ENCODE measurements at regions not wholly inside any gene's neighbourhood (a gene's known extent, or its start where the extent isn't known, plus 50 kb on each side); places are given as distances from the start of the nearest gene placed in this dataset.

DNA sequence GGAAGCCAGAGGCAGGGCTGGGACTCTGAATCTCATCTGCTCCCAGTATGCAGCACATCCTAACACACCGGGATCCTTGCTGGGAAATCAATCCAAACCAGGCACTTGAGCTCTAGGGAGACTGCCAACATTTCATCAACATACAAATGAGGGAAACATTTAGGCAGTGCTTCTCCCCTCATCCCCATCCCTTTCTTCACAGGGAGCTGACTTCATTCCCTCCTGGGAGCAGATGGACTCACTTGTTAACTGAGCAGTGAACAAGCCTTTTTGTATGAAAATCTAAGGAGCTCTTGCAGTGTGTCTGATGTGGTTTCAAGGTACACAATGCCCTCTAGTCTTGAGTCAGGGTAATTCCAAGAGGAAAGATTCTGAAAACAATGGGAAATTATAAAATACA lies 96.3 kb downstream of the TMEM114 start:
- H3K27me3 ChIP-seq (ENCODE audit: control insufficient read depth in 3 of 3, insufficient read depth in 3 of 3, low read length in 3 of 3): no peaks in the 10 kb centered on the region
- no peak overlapping the region for H3K27ac ChIP-seq (ENCODE audit: low read depth, low read length)
- H3K36me3 ChIP-seq (ENCODE audit: control insufficient read depth in 3 of 3, insufficient read depth in 3 of 3, low read length in 3 of 3): no peaks in the 10 kb centered on the region
- H3K9ac ChIP-seq (ENCODE audit: low read depth in 1 of 3, low read length in 3 of 3): no peak overlapping the region
- no peak overlapping the region for H3K4me3 ChIP-seq (ENCODE audit: low read length in 3 of 3)
- H3K9me3 ChIP-seq (ENCODE audit: control insufficient read depth in 3 of 3, low read length in 3 of 3): no peaks in the 10 kb centered on the region
- no peaks in the 10 kb centered on the region for H3K4me1 ChIP-seq (ENCODE audit: control insufficient read depth in 3 of 3, insufficient read depth in 3 of 3, low read length in 3 of 3)

DNA sequence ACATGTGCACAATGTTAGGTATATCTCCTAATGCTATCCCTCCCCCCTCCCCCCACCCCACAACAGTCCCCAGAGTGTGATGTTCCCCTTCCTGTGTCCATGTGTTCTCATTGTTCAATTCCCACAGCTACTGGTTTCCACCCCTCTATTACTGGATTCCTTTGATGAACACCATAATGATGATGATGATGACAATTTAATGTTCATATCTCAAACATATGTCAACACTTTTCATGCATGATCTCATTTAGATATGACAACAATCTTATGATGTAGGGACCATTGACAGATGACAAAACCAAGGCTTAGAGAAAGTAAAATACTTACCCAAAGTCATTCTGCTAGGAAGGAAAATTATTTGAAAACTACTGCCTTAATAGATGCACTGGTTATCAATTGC lies 97.6 kb downstream of the TMEM114 start:
- Histone ChIP-seq H3K4me1 (ENCODE audit: control insufficient read depth in 3 of 3, insufficient read depth in 3 of 3, low read length in 3 of 3) (no peaks in the 10 kb centered on the region), H3K27ac (ENCODE audit: low read depth, low read length) (no peak overlapping the region), H3K36me3 (ENCODE audit: control insufficient read depth in 3 of 3, insufficient read depth in 3 of 3, low read length in 3 of 3) (no peaks in the 10 kb centered on the region), H3K9ac (ENCODE audit: low read depth in 1 of 3, low read length in 3 of 3) (no peak overlapping the region), H3K4me3 (ENCODE audit: low read length in 3 of 3) (no peak overlapping the region), H3K27me3 (ENCODE audit: control insufficient read depth in 3 of 3, insufficient read depth in 3 of 3, low read length in 3 of 3) (no peaks in the 10 kb centered on the region), H3K9me3 (ENCODE audit: control insufficient read depth in 3 of 3, low read length in 3 of 3) (no peaks in the 10 kb centered on the region)

DNA sequence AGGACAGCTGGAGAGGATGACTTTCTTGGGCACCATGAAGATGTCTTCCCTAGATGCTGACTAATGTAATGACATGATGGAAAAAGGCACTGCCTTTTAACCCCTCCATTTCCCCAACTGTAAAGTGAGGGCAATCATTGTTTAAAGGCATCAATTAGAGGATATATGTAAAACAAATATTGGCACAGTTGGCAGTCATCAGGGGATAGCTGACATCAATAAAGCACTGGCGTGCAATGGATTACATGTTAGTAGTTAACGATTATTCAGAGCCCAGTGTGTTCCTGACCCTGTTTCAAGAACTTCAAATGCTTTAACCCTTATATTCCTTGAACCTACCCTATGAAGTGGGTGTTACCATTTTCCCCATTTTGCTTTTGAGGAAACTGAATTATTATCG lies 100.7 kb downstream of the TMEM114 start:
- Histone ChIP-seq H3K27me3 (ENCODE audit: control insufficient read depth in 3 of 3, insufficient read depth in 3 of 3, low read length in 3 of 3) (no peaks in the 10 kb centered on the region), H3K27ac (ENCODE audit: low read depth, low read length) (no peak overlapping the region), H3K36me3 (ENCODE audit: control insufficient read depth in 3 of 3, insufficient read depth in 3 of 3, low read length in 3 of 3) (no peaks in the 10 kb centered on the region), H3K4me1 (ENCODE audit: control insufficient read depth in 3 of 3, insufficient read depth in 3 of 3, low read length in 3 of 3) (no peaks in the 10 kb centered on the region), H3K9me3 (ENCODE audit: control insufficient read depth in 3 of 3, low read length in 3 of 3) (no peaks in the 10 kb centered on the region), H3K9ac (ENCODE audit: low read depth in 1 of 3, low read length in 3 of 3) (no peak overlapping the region), H3K4me3 (ENCODE audit: low read length in 3 of 3) (no peak overlapping the region)

- no peaks in the 10 kb centered on the region for H3K27me3 ChIP-seq (ENCODE audit: control insufficient read depth in 3 of 3, insufficient read depth in 3 of 3, low read length in 3 of 3)
- H3K9ac ChIP-seq (ENCODE audit: low read depth in 1 of 3, low read length in 3 of 3): no peak overlapping the region
- no peaks in the 10 kb centered on the region for H3K36me3 ChIP-seq (ENCODE audit: control insufficient read depth in 3 of 3, insufficient read depth in 3 of 3, low read length in 3 of 3)
- H3K4me1 ChIP-seq (ENCODE audit: control insufficient read depth in 3 of 3, insufficient read depth in 3 of 3, low read length in 3 of 3): no peaks in the 10 kb centered on the region
- no peak overlapping the region for H3K4me3 ChIP-seq (ENCODE audit: low read length in 3 of 3)
- no peak overlapping the region for H3K27ac ChIP-seq (ENCODE audit: low read depth, low read length)
- no peaks in the 10 kb centered on the region for H3K9me3 ChIP-seq (ENCODE audit: control insufficient read depth in 3 of 3, low read length in 3 of 3)
These were observed 103.3 kb downstream of the TMEM114 start for GRCh38 chr16:8486985-8487384.

DNA sequence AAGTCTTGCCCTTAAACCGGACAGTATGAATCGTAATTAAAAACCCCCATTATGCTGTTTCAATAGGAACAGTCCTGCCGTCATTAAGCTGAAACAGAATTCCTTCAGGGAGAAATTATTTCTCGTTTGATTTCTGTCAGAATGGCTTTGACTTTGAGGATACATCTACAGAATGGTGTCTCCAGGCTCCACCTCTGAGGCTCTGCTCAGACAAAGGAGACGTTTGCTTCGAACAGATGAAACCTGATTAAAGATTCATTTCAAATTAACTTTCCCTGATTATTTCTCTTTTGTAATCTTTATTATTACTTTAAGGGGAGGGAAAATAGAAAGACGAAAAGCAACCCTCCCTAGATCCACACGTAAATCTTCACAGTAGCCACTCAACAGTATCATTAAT lies 106.9 kb downstream of the TMEM114 start:
- no peak overlapping the region for H3K9ac ChIP-seq (ENCODE audit: low read depth in 1 of 3, low read length in 3 of 3)
- H3K27me3 ChIP-seq (ENCODE audit: control insufficient read depth in 3 of 3, insufficient read depth in 3 of 3, low read length in 3 of 3): no peaks in the 10 kb centered on the region
- H3K27ac ChIP-seq (ENCODE audit: low read depth, low read length): no peak overlapping the region
- H3K36me3 ChIP-seq (ENCODE audit: control insufficient read depth in 3 of 3, insufficient read depth in 3 of 3, low read length in 3 of 3): no peaks in the 10 kb centered on the region
- H3K4me3 ChIP-seq (ENCODE audit: low read length in 3 of 3): no peak overlapping the region
- H3K4me1 ChIP-seq (ENCODE audit: control insufficient read depth in 3 of 3, insufficient read depth in 3 of 3, low read length in 3 of 3): no peaks in the 10 kb centered on the region
- H3K9me3 ChIP-seq (ENCODE audit: control insufficient read depth in 3 of 3, low read length in 3 of 3): no peaks in the 10 kb centered on the region

- no peaks in the 10 kb centered on the region for H3K9me3 ChIP-seq (ENCODE audit: control insufficient read depth in 3 of 3, low read length in 3 of 3)
- no peaks in the 10 kb centered on the region for H3K4me1 ChIP-seq (ENCODE audit: control insufficient read depth in 3 of 3, insufficient read depth in 3 of 3, low read length in 3 of 3)
- H3K4me3 ChIP-seq (ENCODE audit: low read length in 3 of 3): no peak overlapping the region
- no peaks in the 10 kb centered on the region for H3K27me3 ChIP-seq (ENCODE audit: control insufficient read depth in 3 of 3, insufficient read depth in 3 of 3, low read length in 3 of 3)
- no peak overlapping the region for H3K9ac ChIP-seq (ENCODE audit: low read depth in 1 of 3, low read length in 3 of 3)
- no peaks in the 10 kb centered on the region for H3K36me3 ChIP-seq (ENCODE audit: control insufficient read depth in 3 of 3, insufficient read depth in 3 of 3, low read length in 3 of 3)
- no peak overlapping the region for H3K27ac ChIP-seq (ENCODE audit: low read depth, low read length)
These were observed 108.5 kb downstream of the TMEM114 start for GRCh38 chr16:8481810-8482209.

DNA sequence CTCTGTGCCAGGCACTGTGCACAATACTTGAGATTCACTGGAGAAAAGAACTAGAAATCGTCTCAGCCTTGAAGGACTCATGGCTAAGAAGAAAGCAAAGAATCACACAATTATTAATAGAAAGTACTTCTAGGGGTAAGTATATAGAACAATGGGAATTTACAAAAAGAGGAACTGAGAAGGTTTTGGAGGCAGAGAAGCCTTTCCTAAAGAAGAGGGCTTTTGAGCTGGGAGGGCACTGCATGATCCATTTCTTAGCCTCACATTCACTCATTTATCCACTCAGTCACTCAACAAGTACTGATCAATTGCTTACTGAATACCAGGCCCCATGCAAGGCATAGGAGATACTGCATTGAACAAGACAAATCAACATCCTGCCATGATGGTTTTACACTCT lies 113.5 kb downstream of the TMEM114 start:
- H3K4me3 ChIP-seq (ENCODE audit: low read length in 3 of 3): no peak overlapping the region
- no peaks in the 10 kb centered on the region for H3K9me3 ChIP-seq (ENCODE audit: control insufficient read depth in 3 of 3, low read length in 3 of 3)
- H3K4me1 ChIP-seq (ENCODE audit: control insufficient read depth in 3 of 3, insufficient read depth in 3 of 3, low read length in 3 of 3): no peaks in the 10 kb centered on the region
- no peaks in the 10 kb centered on the region for H3K27me3 ChIP-seq (ENCODE audit: control insufficient read depth in 3 of 3, insufficient read depth in 3 of 3, low read length in 3 of 3)
- H3K36me3 ChIP-seq (ENCODE audit: control insufficient read depth in 3 of 3, insufficient read depth in 3 of 3, low read length in 3 of 3): no peaks in the 10 kb centered on the region
- H3K9ac ChIP-seq (ENCODE audit: low read depth in 1 of 3, low read length in 3 of 3): no peak overlapping the region
- no peak overlapping the region for H3K27ac ChIP-seq (ENCODE audit: low read depth, low read length)

GRCh38 chr16:8474587-8474986 lies 115.7 kb downstream of the TMEM114 start:
- no peak overlapping the region for H3K27ac ChIP-seq (ENCODE audit: low read depth, low read length)
- no peaks in the 10 kb centered on the region for H3K4me1 ChIP-seq (ENCODE audit: control insufficient read depth in 3 of 3, insufficient read depth in 3 of 3, low read length in 3 of 3)
- no peaks in the 10 kb centered on the region for H3K9me3 ChIP-seq (ENCODE audit: control insufficient read depth in 3 of 3, low read length in 3 of 3)
- no peaks in the 10 kb centered on the region for H3K36me3 ChIP-seq (ENCODE audit: control insufficient read depth in 3 of 3, insufficient read depth in 3 of 3, low read length in 3 of 3)
- H3K9ac ChIP-seq (ENCODE audit: low read depth in 1 of 3, low read length in 3 of 3): no peak overlapping the region
- no peaks in the 10 kb centered on the region for H3K27me3 ChIP-seq (ENCODE audit: control insufficient read depth in 3 of 3, insufficient read depth in 3 of 3, low read length in 3 of 3)
- H3K4me3 ChIP-seq (ENCODE audit: low read length in 3 of 3): no peak overlapping the region

- Histone ChIP-seq H3K9me3 (ENCODE audit: control insufficient read depth in 3 of 3, low read length in 3 of 3) (no peaks in the 10 kb centered on the region), H3K27me3 (ENCODE audit: control insufficient read depth in 3 of 3, insufficient read depth in 3 of 3, low read length in 3 of 3) (no peaks in the 10 kb centered on the region), H3K36me3 (ENCODE audit: control insufficient read depth in 3 of 3, insufficient read depth in 3 of 3, low read length in 3 of 3) (no peaks in the 10 kb centered on the region), H3K9ac (ENCODE audit: low read depth in 1 of 3, low read length in 3 of 3) (no peak overlapping the region), H3K27ac (ENCODE audit: low read depth, low read length) (no peak overlapping the region), H3K4me1 (ENCODE audit: control insufficient read depth in 3 of 3, insufficient read depth in 3 of 3, low read length in 3 of 3) (no peaks in the 10 kb centered on the region), H3K4me3 (ENCODE audit: low read length in 3 of 3) (no peak overlapping the region)
These were observed 121.1 kb downstream of the TMEM114 start for GRCh38 chr16:8469102-8469778.

DNA sequence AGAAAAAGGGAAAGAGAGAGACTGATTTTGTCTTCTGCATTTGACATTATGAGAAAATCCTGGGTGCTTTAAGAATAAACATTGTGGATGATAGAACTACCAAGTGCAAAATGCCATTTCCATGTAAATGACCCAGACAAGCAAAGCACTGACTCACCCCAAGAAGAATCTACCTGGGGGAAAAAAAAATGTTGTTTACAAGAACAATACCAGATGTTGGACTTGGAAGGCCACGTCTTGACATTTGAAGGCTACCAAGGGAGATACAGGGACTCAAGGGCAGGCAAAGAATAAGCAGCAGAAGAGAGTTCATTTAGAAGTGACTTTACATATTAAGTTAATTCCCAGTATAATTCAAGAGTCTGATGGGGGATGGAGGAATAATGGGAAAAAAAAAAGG lies 125.3 kb downstream of the TMEM114 start:
- Histone ChIP-seq H3K9ac (ENCODE audit: low read depth in 1 of 3, low read length in 3 of 3) (no peak overlapping the region), H3K4me1 (ENCODE audit: control insufficient read depth in 3 of 3, insufficient read depth in 3 of 3, low read length in 3 of 3) (no peaks in the 10 kb centered on the region), H3K27ac (ENCODE audit: low read depth, low read length) (no peak overlapping the region)

More for the DNA sequence above, 125.3 kb downstream of the TMEM114 start:
- no peaks in the 10 kb centered on the region for H3K36me3 ChIP-seq (ENCODE audit: control insufficient read depth in 3 of 3, insufficient read depth in 3 of 3, low read length in 3 of 3)
- H3K9me3 ChIP-seq (ENCODE audit: control insufficient read depth in 3 of 3, low read length in 3 of 3): no peaks in the 10 kb centered on the region
- no peaks in the 10 kb centered on the region for H3K27me3 ChIP-seq (ENCODE audit: control insufficient read depth in 3 of 3, insufficient read depth in 3 of 3, low read length in 3 of 3)
- H3K4me3 ChIP-seq (ENCODE audit: low read length in 3 of 3): no peak overlapping the region
